Urothelium cell line (cell line): ENCODE measurements at regions not wholly inside any gene's neighbourhood (a gene's known extent, or its start where the extent isn't known, plus 50 kb on each side); places are given as distances from the start of the nearest gene placed in this dataset.

Experiments
- DNase-seq: peaks from one replicate; pipeline ENCODE4 v3.0.0; 2011; ENCODE audit warnings: low spot score, mixed read lengths
- FAIRE-seq: peaks from 2 replicates; lab custom pipeline; 2011; peaks lifted over from hg19 to GRCh38; lab: Jason Lieb, UNC

GRCh38 chr9:110047232-110047954 is 160.6 kb downstream of the C9orf152 start:
- DNase-seq, result no peak
- no peak for FAIRE-seq

- DNase-seq, result no peak
- no peak for FAIRE-seq
Measured at GRCh38 chr9:110047955-110048402, 160.0 kb downstream of the C9orf152 start.

- FAIRE-seq (no peak), DNase-seq (peak; percentile 89)
Measured at GRCh38 chr9:110048403-110048975, 159.5 kb downstream of the C9orf152 start.

GRCh38 chr9:110048976-110049698 is 158.8 kb downstream of the C9orf152 start:
- FAIRE-seq (no peak), DNase-seq (peak; percentile 29)

GRCh38 chr9:110049699-110050450 is 158.1 kb downstream of the C9orf152 start:
- no peak for DNase-seq
- FAIRE-seq, result no peak

GRCh38 chr9:110050925-110051355 is 157.0 kb downstream of the C9orf152 start:
- DNase-seq, result peak; percentile 58
- no peak for FAIRE-seq

GRCh38 chr9:110056062-110056461 is 151.9 kb downstream of the C9orf152 start:
- DNase-seq (no peak), FAIRE-seq (no peak)

GRCh38 chr9:110058304-110058953 is 149.5 kb downstream of the C9orf152 start:
- peak; percentile 50 for DNase-seq
- no peak for FAIRE-seq

- FAIRE-seq (no peak), DNase-seq (no peak)
Measured at GRCh38 chr9:110059461-110059860, 148.5 kb downstream of the C9orf152 start.

GRCh38 chr9:110064803-110065202 is 143.2 kb downstream of the C9orf152 start:
- FAIRE-seq (no peak), DNase-seq (no peak)

- FAIRE-seq (no peak), DNase-seq (no peak)
Measured at GRCh38 chr9:110065532-110065931, 142.4 kb downstream of the C9orf152 start.

GRCh38 chr9:110066929-110067716 is 140.8 kb downstream of the C9orf152 start:
- DNase-seq (no peak), FAIRE-seq (no peak)

- DNase-seq (no peak), FAIRE-seq (no peak)
Measured at GRCh38 chr9:110068212-110068611, 139.7 kb downstream of the C9orf152 start.

GRCh38 chr9:110069326-110070248 is 138.4 kb downstream of the C9orf152 start:
- DNase-seq (no peak), FAIRE-seq (no peak)

- DNase-seq (no peak), FAIRE-seq (no peak)
Measured at GRCh38 chr9:110072597-110073355, 135.2 kb downstream of the C9orf152 start.

- no peak for DNase-seq
Measured at GRCh38 chr9:110073356-110073905, 134.5 kb downstream of the C9orf152 start.

GRCh38 chr9:110076894-110077725 is 130.8 kb downstream of the C9orf152 start:
- FAIRE-seq, result no peak
- no peak for DNase-seq

More at GRCh38 chr9:110073356-110073905, 134.5 kb downstream of the C9orf152 start:
- FAIRE-seq, result no peak
